ACHN (cell line): ENCODE measurements at regions not wholly inside any gene's neighbourhood (a gene's known extent, or its start where the extent isn't known, plus 50 kb on each side); places are given as distances from the start of the nearest gene placed in this dataset.
"Not testable (repeated sequence)": the region's sequence is repeated elsewhere in the genome, so short reads cannot be mapped to it uniquely, and the experiment has no call there.

Source experiments
- DNase-seq: peaks from one replicate; pipeline ENCODE4 v3.0.0-alpha.2; 2015
- in situ Hi-C: cut with HindIII; loops from 2 replicates; pipeline ENCODE4 v1.10.0; 2017; ENCODE audit warnings: low sequenced_read_pairs, low pct_ligation_motif_present, low pct_unique_long_range_greater_than_20kb

GRCh38 chr3:109874896-109875708 is 537.8 kb upstream of the DPPA4 start:
- in situ Hi-C loops = no loop called here
- DNase-seq = no peak

DNA sequence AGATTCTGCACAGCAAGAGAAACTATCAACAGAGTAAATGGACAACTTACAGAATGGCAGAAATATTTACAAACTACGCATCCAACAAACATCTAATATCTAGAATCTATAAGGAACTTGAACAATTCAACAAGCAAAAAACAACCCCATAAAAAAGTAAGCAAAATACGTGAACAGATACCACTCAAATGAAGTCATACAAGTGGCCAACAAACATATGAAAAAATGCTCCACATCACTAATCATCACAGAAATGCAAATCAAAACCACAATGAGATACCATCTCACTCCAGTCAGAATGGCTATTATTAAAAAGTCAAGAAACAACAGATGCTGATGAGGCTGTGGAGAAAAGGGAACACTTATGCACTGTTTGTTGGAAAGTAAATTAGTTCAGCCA is 540.3 kb upstream of the DPPA4 start:
- DNase-seq, in situ Hi-C loops: not testable (repeated sequence)

DNA sequence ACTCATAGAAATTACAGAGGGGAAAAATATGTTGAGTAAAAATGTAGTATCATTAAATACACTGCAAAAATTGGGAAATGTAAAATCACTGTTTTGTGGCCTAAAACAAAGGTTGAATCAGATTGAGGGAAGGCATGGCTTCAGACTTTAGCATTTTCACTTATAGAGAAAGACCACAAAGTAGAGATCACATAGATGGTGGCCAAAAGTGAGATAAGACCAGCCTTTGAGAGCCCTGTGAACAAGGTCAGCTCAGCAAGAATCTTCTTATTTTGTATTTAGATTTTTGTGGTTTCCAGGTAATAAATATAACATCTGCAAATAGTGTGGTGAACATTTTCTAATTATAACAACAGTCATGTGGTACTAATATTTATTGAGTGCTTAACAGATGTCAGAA is 544.8 kb upstream of the DPPA4 start:
- no peak for DNase-seq
- in situ Hi-C loops = no loop called here

- in situ Hi-C loops = no loop called here
Observed at GRCh38 chr3:109887293-109887692, 549.9 kb upstream of the DPPA4 start.

GRCh38 chr3:109888026-109888425 is 550.7 kb upstream of the DPPA4 start:
- no peak for DNase-seq
- in situ Hi-C loops = no loop called here

More at GRCh38 chr3:109887293-109887692, 549.9 kb upstream of the DPPA4 start:
- no peak for DNase-seq

DNA sequence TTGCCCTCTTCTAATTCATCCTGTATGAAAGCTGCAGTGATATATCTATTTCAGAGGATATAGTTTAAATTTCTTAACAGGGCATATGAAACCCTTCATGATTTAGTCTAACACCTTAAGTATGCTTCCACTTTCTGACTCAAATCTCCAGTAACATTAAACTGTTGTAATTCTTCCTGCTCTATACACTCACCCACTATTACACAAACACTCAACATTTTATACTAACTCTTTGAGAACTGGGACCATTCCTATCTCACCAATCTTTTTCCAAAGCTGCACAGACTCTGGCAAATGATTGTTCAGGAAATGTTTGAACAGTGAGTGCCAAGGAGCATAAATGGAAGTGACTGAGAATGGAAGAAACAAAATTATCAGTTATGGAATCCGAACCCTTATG is 560.4 kb upstream of the DPPA4 start:
- in situ Hi-C loops = no loop called here
- no peak for DNase-seq

DNA sequence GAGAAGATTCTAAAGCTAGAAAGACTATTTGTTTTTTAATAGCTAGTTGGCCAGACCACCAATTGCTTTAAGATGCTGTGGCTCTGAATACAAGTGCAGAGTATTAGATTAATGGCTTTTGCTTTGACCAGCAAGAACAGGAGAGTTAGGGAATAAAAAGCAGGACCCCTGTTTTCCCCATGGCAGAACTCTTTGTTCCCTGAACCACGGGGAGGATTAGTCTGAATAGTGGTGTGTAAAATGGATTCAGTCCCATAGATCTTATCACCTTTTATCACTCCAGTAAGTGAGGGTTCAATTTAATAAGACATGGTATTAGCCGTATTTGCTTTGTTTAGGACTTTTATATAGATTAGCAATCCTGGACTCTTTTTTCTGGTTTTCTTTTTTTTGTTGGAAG is 562.6 kb upstream of the DPPA4 start:
- in situ Hi-C loops = no loop called here
- DNase-seq = no peak

DNA sequence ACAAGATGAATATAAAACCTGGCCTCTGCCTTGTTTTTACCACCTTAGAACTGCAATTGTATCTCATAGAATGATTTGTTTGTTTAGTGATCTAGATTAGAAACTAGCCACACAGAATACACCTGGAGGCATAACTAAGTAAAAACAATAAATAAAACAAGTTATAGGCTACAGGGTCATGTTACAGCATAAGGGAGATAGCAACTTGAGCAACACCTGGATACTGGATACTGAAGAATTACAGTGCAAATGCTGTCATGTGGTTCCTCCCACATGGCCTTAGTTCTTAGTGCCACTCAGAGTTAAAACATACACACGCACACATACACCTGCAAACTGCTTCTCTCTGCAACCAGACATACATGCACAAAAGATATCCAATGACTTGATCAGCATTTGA is 563.4 kb upstream of the DPPA4 start:
- no peak for DNase-seq
- in situ Hi-C loops = no loop called here

- in situ Hi-C loops = no loop called here
- DNase-seq = no peak
Observed at GRCh38 chr3:109902549-109902948, 565.2 kb upstream of the DPPA4 start.

- in situ Hi-C loops = no loop called here
- no peak for DNase-seq
Observed at GRCh38 chr3:109903100-109903499, 565.8 kb upstream of the DPPA4 start.

- DNase-seq = no peak
- in situ Hi-C loops = no loop called here
Observed at GRCh38 chr3:109910772-109911171, 573.4 kb upstream of the DPPA4 start.

- in situ Hi-C loops = no loop called here
- no peak for DNase-seq
Observed at GRCh38 chr3:109918740-109919139, 581.4 kb upstream of the DPPA4 start.

- DNase-seq = no peak
- in situ Hi-C loops = no loop called here
Observed at GRCh38 chr3:109920749-109921148, 583.4 kb upstream of the DPPA4 start.

DNA sequence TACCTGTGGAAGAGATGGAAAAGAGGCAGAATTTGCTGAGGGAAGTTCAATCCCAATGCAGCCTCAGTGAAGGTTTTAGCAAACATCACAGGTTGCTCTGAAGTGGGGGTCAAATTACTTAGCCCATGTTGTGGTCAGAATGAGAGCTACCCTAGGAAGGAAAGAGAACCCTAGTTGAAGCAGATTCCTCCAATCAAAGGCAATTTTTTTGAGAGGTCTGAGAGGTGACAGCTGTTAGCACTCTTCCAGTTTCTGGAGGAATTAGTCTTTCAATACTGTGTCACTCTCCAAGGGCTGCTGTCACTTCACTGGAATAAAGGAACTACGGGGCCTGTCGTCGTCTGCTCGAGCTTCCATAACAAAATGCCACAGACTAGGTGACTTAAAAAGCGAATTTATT is 584.2 kb upstream of the DPPA4 start:
- no peak for DNase-seq
- in situ Hi-C loops = no loop called here

DNA sequence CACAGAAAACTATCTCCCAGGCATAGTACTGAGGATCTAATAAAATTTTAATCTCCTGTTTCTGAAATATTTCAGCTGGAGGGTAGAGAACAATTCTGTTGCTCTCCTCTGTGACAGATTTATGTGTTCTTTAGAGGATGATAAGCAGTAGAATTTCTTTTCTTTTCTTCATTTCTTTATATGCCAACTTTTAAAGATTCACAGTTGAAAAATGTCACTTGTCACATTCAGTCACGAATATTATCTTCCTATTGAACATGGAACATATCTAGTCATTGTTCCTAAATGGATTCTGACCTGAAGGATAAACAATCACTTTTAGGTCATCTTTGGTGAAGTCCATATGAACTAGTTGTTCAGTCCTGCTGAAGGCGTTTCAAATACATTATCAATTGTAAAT is 585.5 kb upstream of the DPPA4 start:
- in situ Hi-C loops = no loop called here
- DNase-seq = no peak

- in situ Hi-C loops = no loop called here
- DNase-seq = no peak
Observed at GRCh38 chr3:109923431-109923830, 586.1 kb upstream of the DPPA4 start.

DNA sequence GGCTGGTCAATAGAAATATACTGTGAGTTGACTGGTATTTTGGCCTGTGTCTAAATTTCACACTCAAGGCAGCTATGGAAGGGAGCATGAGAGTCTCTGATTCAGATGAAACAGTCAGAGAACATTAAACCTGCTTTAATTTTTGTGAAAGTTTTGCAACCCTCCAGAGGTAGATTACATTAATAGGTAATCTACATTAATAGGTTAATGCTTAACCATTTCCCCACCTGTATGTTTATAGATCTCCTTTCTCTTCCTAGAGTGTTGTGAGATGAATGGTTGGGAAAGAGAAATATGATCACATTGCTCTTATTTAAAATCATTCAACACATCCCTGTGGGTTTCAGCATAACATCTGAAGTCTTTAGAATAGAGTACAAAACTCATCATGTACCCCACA is 586.9 kb upstream of the DPPA4 start:
- no peak for DNase-seq
- in situ Hi-C loops = no loop called here

- no peak for DNase-seq
- in situ Hi-C loops = no loop called here
Observed at GRCh38 chr3:109926376-109926775, 589.0 kb upstream of the DPPA4 start.

GRCh38 chr3:109927161-109927560 is 589.8 kb upstream of the DPPA4 start:
- peak; percentile 92 for DNase-seq
- in situ Hi-C loops = no loop called here

GRCh38 chr3:109927726-109928125 is 590.4 kb upstream of the DPPA4 start:
- in situ Hi-C loops = no loop called here
- peak; percentile 3 for DNase-seq

- in situ Hi-C loops = no loop called here
- no peak for DNase-seq
Observed at GRCh38 chr3:109930582-109930981, 593.2 kb upstream of the DPPA4 start.
